Kasumi-1 (cell line): ENCODE measurements at regions not wholly inside any gene's neighbourhood (a gene's known extent, or its start where the extent isn't known, plus 50 kb on each side); places are given as distances from the start of the nearest gene placed in this dataset.

ENCODE experiments used
- DNase-seq, 2 experiments: peaks; one replicate each; lab custom pipeline; 2025; lab: John Stamatoyannopoulos, UW

DNA sequence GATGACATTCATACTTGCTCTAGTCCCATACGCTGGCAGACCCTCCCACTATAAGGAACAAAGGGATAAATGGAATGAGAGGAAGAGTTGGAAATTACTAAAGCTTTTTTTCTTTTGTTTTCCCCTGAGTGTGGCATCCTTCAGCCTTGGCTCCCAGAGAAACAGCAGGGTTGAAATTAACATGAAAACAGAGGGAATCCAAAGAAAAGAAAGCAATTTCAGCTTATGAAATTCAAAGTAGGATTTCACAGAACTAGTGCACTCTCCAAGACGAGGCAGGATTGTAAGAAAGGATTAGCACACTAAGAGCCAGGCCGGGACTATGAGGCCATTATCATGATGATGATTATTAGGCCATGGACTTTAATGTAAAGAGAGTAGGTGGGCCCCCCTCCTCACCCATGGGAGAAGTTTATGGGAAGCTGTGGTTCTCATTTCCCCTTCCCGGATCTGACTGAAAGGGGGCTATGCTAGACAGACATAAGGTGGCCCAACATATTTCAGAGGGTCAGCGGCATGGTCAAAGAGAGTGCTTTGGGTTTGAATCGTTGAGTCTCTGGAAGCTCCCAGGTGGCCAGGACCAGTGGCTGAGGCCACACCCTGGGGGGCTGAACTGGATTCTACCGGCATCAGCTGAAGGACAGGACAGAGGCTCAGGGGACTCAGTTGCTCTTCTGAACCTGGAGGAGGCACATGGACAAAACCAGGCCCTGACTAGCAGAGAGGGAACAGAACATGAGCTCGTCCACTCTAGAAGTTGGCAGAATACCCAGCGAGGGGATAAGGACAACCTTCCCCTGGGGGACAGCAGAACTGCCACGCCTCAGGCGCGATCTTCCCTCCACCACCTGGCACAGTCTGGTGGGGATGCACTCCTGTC lies 100.1 kb upstream of the ARL4C start:
- DNase-seq = no peak

DNA sequence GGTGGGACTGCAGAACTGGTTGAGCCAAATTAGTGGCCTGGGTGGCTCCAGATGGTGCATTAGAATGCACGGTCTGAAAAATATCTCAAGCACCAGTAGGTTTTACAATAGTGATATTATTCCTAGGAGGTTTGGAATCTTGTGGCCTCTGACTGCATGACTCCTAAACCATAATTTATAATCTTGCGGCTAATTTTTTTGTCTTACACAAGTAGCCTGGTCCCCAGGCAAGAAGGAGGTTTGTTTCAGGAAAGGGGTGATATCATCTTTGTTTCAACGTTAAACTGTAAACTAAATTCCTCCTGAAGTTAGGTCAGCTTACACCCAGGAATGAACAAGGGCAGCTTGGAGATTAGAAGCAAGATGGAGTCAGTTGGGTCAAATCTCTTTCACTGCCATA lies 98.9 kb upstream of the ARL4C start:
- DNase-seq = no peak

DNA sequence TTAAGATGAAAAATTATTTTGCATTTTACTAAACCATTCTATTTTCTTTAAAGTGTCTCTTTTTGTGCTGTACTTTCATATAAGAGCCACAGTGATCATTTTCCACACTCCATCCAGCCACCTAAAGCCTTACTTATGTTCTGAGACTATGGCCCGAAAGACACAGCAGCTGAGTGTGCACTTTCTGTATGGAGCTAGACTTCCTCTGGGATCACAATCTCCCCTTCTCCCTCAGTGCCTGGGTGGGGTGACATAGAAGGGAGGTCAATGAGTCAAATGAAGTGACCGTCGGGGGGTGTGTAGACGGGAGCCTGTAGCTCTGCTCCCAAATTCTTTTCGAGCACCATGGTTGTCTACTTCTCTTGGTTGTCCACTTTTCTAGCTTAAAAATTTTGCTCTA lies 97.8 kb upstream of the ARL4C start:
- DNase-seq = no peak

DNA sequence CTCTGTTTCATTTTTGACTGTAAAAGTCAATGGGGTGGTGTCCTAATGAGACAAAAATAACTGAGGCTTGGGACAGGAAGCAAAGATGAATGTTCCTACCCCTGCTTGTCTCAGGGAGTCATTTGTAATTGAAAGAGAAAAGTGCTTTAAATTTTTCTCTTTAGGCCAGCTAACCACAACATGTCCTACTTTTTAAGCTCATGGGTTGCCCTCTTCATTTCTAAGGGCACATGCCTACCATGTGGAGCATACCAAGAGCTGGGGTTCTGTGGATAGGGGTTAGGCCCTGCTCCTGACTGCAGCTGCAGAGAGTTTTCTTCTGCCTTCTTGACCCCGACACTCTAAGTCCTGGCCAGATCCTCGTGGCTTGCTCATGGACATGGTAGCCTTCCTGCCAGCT lies 96.8 kb upstream of the ARL4C start:
- DNase-seq = no peak

DNA sequence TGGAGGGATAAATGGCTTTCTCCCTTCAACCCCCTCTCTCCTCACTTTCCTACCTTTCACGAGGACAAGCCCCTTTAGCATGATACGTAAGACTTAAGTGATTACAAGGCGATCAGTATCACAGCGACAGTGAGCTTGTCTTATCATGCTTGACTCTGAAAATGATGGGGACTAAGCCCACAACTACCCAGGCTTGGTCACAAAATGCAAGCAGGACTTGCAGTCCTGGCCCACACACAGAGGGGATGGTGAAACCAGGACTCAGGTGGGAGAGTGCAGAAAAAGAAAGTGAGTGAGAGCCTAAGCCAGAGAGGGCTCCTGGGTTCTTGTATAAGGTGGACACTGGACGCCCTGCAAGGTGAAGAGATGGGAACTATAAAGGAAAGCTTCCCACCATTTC lies 95.7 kb upstream of the ARL4C start:
- DNase-seq = no peak

DNA sequence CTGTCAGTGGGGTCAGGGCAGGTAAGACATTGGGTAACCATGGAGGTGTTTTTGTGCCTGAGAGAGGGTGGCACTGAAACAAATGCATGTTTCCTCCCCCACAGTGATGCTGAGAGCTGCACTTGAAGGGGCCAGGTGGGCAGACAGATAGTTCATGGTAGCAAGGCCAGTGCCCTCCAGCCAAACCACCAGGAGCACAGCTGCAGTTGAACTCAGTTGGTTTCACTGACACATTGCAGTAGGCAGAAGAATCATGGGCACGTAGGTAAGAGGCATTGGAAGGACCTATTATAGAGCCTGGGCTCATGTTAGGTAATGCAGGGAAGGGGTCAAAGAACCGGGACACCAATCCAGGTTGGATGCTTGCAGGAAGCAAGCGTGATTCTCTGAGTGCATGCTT lies 93.2 kb upstream of the ARL4C start:
- DNase-seq = no peak

DNA sequence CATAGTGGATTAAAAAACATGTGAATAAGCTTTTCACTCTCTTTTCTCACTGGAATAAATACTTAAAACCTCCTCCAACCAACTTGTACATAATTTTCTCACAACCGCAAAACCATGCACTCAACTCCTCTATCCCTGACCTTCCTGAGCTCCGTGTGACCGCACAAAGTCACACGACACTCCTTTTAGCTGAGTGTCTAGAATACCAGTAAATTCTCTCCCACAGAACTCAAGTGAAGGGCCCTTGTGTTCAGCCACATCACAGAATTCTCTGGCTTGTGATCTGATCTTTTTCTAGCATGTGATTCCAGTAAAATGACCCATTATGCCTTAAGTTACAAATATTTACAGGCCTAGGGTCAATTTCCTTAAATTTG lies 91.2 kb upstream of the ARL4C start:
- DNase-seq = no peak

DNA sequence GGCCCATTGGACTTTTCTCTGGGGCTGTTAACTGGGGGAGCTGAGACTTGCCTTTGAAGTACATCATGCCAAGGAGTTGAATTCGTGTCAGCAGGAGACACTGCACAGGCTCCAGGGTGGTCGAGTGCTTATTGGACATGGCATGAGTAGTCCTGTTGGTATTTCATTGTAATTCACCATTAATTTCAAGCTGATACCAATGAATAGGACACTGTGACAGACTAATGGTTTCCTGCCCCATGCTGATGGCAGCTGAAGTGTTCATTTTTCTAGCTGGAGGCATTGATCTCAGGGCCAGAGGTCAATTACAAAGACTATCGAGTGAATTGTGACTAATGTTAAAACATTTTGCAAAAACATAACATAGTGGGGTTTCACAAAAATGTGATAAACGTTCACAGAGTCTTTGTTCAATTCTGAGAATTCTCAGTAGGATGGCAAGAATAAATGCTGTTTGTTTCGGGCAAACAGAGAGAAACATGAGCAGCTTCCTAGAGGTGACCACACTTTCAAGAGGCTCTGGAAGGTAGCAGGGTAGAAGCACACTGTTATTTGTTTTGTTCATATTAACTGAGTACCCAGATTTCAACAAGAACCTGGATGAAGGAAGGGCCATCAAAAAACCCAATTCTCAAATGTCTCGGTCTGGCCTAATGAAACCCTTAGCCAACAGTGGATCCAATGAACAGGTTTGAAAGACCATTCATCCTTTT lies 90.6 kb upstream of the ARL4C start:
- DNase-seq = no peak

DNA sequence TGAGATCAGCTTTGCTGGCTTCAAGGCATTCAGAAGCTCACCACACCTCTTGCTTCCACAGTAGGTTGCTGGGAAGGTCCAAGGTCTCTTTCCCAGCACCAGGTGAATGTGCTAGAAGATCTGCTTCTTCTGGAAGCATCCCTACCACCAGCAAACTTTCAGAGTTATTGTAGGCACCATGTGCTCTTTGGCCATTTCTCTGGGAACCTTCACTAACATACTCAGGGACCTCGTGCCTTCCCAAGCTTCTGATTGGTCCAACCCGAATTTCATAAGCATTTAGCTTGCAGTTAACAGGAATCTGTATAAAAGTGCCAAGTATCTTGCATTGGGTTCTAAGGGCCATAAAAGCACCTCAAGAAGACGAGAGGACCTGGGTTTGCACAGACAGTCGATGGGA lies 86.5 kb upstream of the ARL4C start:
- DNase-seq = no peak

DNA sequence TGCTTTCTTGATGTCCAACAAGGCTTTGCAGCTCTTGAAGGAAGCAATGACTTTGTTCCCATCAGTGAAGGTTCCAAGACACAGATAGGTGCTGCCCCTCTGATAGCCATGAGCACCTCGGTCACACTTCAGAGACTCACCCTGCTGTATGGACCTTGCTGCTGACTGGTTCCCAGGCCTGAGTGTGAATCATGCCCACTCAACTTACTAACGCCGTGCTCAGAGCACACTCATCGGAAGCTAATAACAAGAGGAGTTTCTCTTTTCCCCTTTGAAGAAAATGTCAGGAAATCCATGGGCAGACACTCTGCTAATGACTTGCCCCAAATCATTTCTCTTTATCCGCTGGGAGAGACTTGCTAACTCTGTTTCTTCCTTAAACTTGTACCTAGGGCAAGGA lies 83.8 kb upstream of the ARL4C start:
- no peak for DNase-seq

DNA sequence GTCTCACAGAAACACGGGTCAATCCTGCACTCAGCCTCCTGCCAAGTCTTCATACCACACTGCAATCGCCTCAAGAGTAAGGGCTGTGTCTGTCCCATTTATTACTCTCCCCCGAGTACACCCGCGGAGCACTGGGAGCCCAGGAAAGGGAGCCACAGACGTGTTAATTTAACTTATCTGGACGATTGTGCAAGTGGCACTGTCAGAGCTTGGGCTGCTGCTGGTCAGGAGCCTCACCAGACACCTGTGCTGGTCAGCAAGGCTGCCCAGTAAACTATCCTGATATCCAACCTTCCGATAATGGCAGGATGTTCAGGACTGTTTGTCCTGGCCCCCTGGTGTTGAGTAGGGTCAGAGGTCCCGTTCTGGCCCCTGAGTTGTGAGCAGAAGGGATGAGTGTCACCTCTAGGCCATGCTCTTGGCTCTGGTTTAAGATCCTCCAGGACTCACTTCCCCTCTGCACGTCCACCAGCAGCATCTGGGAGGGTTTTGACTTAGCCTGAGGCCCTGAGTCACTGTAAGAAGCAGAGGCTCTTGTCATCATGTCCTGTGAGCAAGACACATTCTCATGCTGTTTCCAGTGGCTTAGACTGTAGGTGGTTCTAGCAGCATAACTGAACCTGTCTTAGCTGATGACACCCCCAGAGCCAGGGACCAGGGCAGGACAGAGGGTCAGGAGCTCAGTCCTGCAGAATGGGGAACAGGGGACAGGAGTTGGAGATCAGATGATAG lies 82.5 kb upstream of the ARL4C start:
- DNase-seq = no peak

DNA sequence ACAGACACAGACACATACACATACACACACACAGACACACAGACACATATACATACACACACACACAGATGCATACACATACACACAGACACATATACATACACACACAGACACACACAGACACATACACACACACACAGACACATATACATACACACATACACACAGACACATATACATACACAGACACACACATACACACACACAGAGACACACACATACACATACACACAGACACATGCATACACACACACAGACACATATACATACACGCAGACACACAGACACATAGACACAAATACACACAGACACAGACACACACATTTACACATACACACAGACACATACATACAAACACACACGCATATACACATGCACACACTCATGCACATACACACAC lies 81.5 kb upstream of the ARL4C start:
- DNase-seq = no peak

DNA sequence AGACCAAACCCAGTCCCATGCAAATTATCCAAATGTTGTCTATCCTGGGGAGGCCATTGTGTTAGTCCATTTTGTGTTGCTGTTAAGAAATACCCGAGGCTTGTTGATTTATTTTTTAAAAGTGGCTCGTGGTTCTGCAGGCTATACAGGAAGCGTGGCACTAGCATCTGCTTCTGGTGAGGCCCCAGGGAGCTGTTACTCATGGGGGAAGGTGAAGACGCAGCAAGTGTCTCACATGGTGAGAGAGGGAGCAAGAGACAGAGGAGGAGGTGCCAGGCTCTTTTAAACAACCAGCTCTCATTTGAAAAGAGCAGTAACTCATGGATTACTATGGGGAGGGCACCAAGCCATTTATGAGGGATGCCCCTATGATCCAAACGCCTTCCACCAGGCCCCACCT lies 80.3 kb upstream of the ARL4C start:
- no peak for DNase-seq

DNA sequence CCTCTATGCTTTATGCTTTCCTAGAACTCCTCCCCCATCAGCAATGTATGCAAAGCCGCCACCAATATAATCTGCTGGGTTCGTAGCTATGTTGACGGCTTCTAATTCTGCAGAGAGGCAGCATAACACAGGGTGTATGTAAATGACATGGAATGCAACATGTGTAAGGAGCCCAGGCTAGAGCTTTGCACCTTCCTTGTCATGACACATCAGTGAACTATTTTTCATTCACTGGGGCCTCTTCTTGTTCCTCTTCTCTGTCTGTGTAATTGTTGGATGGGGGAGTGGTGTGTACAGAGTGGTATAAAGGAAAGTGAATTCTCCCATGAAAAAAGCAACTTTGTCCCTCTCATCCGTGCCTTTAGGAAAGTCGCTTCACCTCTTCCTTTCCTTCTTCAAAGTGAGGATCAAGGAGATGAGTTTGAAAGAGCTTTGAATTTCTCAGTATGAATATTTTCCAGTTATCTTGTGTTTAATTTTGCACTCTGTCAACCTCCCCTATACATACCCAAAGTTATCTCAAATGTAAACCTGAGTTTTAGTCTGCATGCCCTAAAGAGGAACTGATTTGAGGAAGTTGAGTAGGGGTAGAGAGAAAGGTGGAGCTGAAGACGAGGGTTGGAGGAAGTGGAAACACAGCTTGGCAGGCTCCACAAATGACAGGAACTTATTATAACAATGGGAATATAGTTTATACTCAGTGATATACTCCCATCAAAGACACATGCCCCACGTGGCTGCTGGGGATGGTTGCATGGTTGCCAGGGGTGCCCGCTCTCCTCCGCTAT lies 74.9 kb upstream of the ARL4C start:
- DNase-seq = no peak

DNA sequence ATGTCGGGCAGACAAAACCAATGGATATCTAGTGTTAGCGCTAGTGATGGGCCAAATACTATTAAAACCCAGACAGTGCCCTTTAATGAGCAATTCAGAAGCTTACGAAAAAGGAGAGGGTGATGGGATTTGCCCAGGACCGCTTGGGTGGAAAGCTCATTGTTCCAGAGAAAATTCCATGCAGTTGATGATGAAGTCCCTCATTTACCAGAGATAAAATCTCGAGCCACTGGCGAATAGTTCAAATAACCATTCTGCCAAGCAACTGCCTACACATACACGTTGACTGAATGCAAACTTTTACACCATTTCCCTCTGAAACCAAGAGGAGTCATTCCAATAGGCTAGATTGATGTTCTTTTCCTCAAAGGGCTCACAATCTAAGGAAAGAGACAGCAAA lies 73.6 kb upstream of the ARL4C start:
- no peak for DNase-seq

DNA sequence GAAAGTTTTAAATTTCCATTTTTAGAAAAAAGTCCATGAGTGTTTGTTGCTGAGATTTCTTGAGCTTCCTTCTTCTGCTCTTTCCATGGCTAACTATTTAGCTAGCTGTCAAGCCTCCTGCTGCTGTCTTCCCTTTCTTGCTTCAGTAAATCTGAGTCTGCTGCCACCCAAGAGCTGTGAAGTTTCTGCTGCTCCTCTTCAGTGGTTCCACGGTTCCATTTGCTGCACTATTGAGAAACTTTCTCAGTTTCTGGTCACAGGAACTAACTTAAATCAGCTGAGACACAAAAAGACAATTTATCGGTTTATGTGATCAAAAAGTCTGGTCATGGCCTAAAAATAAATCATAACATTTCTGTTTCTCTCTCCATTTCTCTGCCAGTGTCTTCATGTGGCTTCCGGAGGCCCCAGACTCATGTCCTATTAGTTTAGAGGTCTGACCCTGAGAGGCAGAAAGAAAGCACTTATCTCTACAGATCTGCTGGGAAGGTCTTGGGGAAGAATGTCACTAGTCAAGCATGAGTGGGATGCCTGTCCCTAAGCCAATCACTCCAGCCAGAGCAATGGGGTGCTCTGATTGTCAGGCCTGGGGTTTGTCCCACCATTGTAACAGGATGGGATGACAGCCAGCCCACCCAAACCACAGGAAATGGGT lies 73.0 kb upstream of the ARL4C start:
- no peak for DNase-seq

DNA sequence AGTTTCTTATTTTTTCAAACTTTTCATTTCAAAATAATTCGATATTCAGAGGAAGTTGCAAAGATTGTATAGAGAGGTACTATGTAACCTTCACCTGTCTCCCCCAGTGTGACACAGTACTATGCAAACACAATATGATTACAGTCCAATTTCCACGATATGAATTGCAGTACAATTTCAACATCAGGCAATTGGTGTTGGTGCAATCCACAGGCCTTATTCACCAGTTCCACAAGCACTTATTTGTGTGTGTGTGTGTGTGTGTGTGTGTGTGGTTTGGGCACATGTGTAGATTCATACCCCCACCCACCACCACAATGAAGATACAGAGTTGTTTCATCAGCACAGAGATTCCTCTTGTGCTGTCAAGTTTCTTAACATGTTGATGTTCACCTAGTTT lies 69.7 kb upstream of the ARL4C start:
- DNase-seq = no peak

DNA sequence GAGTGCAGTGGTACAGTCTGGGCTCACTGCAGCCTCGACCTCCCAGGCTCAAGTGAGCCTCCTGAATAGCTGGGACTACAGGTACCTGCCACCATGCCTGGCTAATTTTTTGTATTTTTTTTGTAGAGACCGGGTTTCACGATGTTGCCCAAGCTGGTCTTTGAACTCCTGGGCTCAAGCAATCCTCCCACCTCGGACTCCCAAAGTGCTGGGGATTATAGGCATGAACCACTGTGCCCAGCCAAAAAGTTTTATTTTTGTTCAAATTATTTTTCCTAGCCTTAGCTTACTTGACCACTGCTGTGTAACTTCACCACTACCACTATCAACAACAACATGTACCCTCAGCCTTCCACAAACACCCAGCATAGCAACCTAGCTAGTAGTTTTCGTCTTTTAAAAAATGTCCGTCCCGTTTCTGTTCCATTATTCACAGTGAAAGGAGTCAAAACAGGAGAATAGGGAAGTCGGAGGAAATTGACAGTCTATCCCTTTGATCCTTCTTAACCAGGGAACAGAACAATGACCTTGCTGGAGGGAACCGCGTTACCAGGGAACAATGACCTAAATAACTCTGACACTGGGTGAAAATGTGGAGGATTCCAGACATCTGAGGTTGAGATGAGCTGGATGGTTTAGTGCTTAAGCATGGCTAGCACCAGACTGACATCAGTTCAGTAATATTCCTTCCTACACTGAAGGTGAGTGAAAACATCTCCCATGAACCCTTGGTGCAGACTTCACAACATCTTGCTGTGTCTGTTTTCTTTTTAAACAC lies 69.2 kb upstream of the ARL4C start:
- DNase-seq = no peak

DNA sequence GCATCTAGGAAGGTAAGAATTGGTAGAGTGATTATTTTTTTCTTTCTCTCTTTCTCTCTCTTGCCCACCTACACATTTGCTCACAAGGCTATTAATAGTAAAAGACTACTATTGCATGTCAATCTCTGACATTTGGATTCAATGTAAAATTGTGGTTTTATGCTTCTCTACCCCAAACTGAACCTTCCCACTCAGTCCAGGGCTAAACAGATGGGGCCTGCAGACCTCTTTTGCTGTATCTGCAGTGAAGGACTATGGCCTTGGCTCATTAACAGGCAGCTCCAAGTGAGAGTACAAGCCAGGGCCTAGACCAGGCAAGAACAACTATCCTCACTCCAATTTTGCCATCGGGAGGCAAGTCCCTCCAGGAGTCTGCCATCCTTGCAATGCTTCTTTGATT lies 68.3 kb upstream of the ARL4C start:
- DNase-seq = no peak

DNA sequence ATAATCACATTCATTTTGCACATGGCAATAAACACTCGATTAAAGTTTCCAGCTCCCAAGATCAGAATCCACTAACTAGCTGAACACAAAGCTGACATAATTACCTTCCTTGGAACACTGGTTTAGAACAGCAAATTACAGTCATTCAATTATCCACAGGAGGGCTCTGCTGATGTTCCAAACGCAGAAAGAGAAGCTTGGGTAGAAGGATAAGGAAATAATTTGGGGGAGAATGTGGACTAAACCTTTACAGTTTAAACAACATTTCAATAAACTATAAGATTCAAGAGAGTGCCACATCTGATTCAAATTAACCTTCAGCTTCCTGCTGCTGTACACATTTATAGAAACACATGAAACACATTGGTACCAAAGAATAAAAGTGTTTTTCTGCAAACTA lies 67.8 kb upstream of the ARL4C start:
- no peak for DNase-seq

DNA sequence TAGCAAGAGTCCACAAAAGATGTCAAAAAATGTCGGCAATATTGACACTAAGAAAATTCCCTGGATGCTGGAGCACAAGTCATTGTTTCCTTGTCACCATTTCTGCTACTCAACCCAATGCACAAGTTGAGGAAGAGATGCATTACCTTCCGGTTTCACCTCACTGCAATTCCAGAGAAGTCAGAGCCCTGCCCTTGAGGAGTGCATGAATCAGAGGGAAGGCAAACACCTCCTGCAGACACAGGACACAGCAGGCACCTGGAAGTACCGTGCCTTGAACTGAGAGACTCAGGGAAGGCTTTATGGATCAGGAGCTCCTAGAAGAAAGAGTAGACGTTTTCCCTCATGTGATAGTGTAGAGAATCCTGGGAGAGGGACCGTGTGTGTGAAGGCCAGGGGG lies 62.7 kb upstream of the ARL4C start:
- DNase-seq = no peak
